Neuronal stem cell (in vitro differentiated cells): ENCODE measurements at regions not wholly inside any gene's neighbourhood (a gene's known extent, or its start where the extent isn't known, plus 50 kb on each side); places are given as distances from the start of the nearest gene placed in this dataset.

ENCODE experiments used
- DNase-seq: peaks from one replicate; pipeline ENCODE4 v3.0.0-alpha.2; 2013; ENCODE audit warnings: low spot score
- H2AFZ ChIP-seq: one replicate; pipeline ENCODE4 v1.6.1; 2013; ENCODE audit warnings: mild to moderate bottlenecking, low read length, inconsistent platforms
- H2AK5ac ChIP-seq: 2 replicates; pipeline ENCODE4 v1.6.1; 2013; ENCODE audit warnings: low read depth, mild to moderate bottlenecking, inconsistent platforms, low read length, moderate library complexity, mixed read lengths
- H2BK120ac ChIP-seq: 2 replicates; pipeline ENCODE4 v1.6.1; 2013; ENCODE audit warnings: low read depth, mild to moderate bottlenecking, inconsistent platforms, low read length, moderate library complexity, mixed read lengths
- H2BK12ac ChIP-seq: one replicate; pipeline ENCODE4 v1.6.1; 2013; ENCODE audit warnings: low read length, inconsistent platforms
- H2BK15ac ChIP-seq: 2 replicates; pipeline ENCODE4 v1.6.1; 2013; ENCODE audit warnings: mild to moderate bottlenecking, low read length, inconsistent platforms, mixed read lengths
- H2BK5ac ChIP-seq: one replicate; pipeline ENCODE4 v1.6.1; 2013; ENCODE audit warnings: inconsistent platforms, mild to moderate bottlenecking, low read length, moderate library complexity
- H3K14ac ChIP-seq: one replicate; pipeline ENCODE4 v1.6.1; 2013; ENCODE audit warnings: low read length, inconsistent platforms
- H3K18ac ChIP-seq: 2 replicates; pipeline ENCODE4 v1.6.1; 2013; ENCODE audit warnings: low read length, inconsistent platforms
- H3K23ac ChIP-seq: 2 replicates; pipeline ENCODE4 v1.6.1; 2013; ENCODE audit warnings: low read depth, mild to moderate bottlenecking, mixed read lengths, low read length, inconsistent platforms; ENCODE audit not compliant: poor library complexity
- H3K27ac ChIP-seq: replicated peaks from 3 replicates; pipeline ENCODE4 v1.5.1; 2013; ENCODE audit warnings: low read length, inconsistent platforms
- H3K27me3 ChIP-seq, 3 experiments: 2 replicates each; pipeline ENCODE4 v1.6.1; 2013; ENCODE audit warnings: low read length in 3 of 3, mild to moderate bottlenecking in 2 of 3, inconsistent platforms in 1 of 3, low read depth in 1 of 3, mixed read lengths in 1 of 3, moderate library complexity in 1 of 3; ENCODE audit not compliant: control insufficient read depth in 3 of 3, insufficient read depth in 3 of 3
- H3K36me3 ChIP-seq, 2 donors: replicated peaks in 1 of 2; 2 replicates each; pipeline ENCODE4 v1.6.1; 2013; ENCODE audit warnings: low read length in 2 of 2; ENCODE audit not compliant: control insufficient read depth in 2 of 2, insufficient read depth in 2 of 2
- H3K4ac ChIP-seq: 2 replicates; pipeline ENCODE4 v1.6.1; 2013; ENCODE audit warnings: inconsistent platforms, mild to moderate bottlenecking, low read length, moderate library complexity
- H3K4me1 ChIP-seq, 2 donors: 1 replicate in 1 of 2; 2 replicates in 1 of 2; pipeline ENCODE4 v1.6.1; 2013; ENCODE audit warnings: low read length in 2 of 2, low read depth in 1 of 2; ENCODE audit not compliant: control insufficient read depth in 2 of 2, insufficient read depth in 1 of 2
- H3K4me2 ChIP-seq: one replicate; pipeline ENCODE4 v1.6.1; 2013; ENCODE audit warnings: mild to moderate bottlenecking, low read length, inconsistent platforms; ENCODE audit not compliant: insufficient read depth, poor library complexity, severe bottlenecking
- H3K4me3 ChIP-seq, 2 donors: 2 replicates each; pipeline ENCODE4 v1.5.1; 2013; ENCODE audit warnings: low read length in 2 of 2, mild to moderate bottlenecking in 2 of 2, inconsistent platforms in 1 of 2, moderate library complexity in 1 of 2
- H3K79me1 ChIP-seq: one replicate; pipeline ENCODE4 v1.6.1; 2013; ENCODE audit warnings: low read depth, mild to moderate bottlenecking, inconsistent platforms, low read length, moderate library complexity
- H3K9ac ChIP-seq: one replicate; pipeline ENCODE4 v1.6.1; 2013; ENCODE audit warnings: mild to moderate bottlenecking, low read depth, low read length, inconsistent platforms; ENCODE audit not compliant: poor library complexity
- H3K9me3 ChIP-seq, 2 donors: replicated peaks in 1 of 2; 2 replicates each; pipeline versions ENCODE3 to v1.6.1; 2013; ENCODE audit warnings: low read length in 2 of 2, mild to moderate bottlenecking in 2 of 2, inconsistent platforms in 1 of 2, low read depth in 1 of 2, mixed read lengths in 1 of 2, moderate library complexity in 1 of 2; ENCODE audit not compliant: control insufficient read depth in 2 of 2, insufficient read depth in 1 of 2
- H4K8ac ChIP-seq: one replicate; pipeline ENCODE4 v1.6.1; 2013; ENCODE audit warnings: low read depth, mild to moderate bottlenecking, inconsistent platforms, low read length, moderate library complexity
- H4K91ac ChIP-seq: one replicate; pipeline ENCODE4 v1.6.1; 2013; ENCODE audit warnings: low read length, low read depth, mild to moderate bottlenecking, inconsistent platforms; ENCODE audit not compliant: poor library complexity
- WGBS, 2 donors: extraction: QIAGEN DNeasy Blood & Tissue Kit; methylation state at CpG; one replicate each; pipeline ENCODE4 v1.1.7; 2013; ENCODE audit warnings: missing lambda C conversion rate in 2 of 2, mixed read lengths in 1 of 2; ENCODE audit not compliant: insufficient read length in 2 of 2, insufficient replicate concordance in 1 of 2; ENCODE audit errors: extremely low coverage in 2 of 2; 5-methylcytosine and 5-hydroxymethylcytosine counted together

DNA sequence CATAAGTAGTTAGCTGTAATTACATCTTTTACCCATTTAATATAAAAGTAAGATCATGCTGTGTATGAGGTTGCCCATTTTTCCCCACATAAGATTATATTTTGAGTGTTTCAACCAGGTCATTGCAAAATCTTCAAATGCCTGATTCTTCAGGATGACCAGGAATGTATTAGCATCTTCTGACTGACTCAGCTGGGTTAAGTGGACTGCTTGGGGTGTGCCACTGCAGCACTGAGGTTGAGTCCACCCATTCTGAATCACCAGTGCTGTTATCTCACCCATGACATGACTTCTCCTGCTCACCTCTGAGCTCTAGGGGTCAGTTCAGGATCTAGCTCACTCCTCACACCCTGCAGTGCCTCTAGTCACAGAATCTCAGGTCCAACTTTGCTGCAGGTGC, 576.7 kb upstream of the ZEB2 start:
- H4K8ac ChIP-seq = no peak overlapping the region
- H3K4ac ChIP-seq = no peak overlapping the region
- H3K79me1 ChIP-seq = no peaks in the 10 kb centered on the region
- H3K4me3 ChIP-seq = no peak overlapping the region
- no peak overlapping the region for H2AFZ ChIP-seq
- H4K91ac ChIP-seq = no peak overlapping the region
- no peak overlapping the region for H3K23ac ChIP-seq
- no peaks in the 10 kb centered on the region for H3K36me3 ChIP-seq
- H3K9ac ChIP-seq = no peak overlapping the region
- H3K4me1 ChIP-seq = peaks cover 0 to 2% of the 10 kb centered on the region in 2 donors
- H3K27me3 ChIP-seq = no peaks in the 10 kb centered on the region
- H2AK5ac ChIP-seq = no peak overlapping the region
- H3K9me3 ChIP-seq = no peaks in the 10 kb centered on the region
- DNase-seq = no peak
- H2BK120ac ChIP-seq = no peak overlapping the region
- H2BK15ac ChIP-seq = no peak overlapping the region
- no peak overlapping the region for H3K27ac ChIP-seq
- no peak overlapping the region for H2BK12ac ChIP-seq
- no peak overlapping the region for H3K14ac ChIP-seq
- H3K18ac ChIP-seq = no peak overlapping the region
- H3K4me2 ChIP-seq = no peak overlapping the region
- H2BK5ac ChIP-seq = no peak overlapping the region

- H3K9me3 ChIP-seq = no peaks in the 10 kb centered on the region
- H4K8ac ChIP-seq = no peak overlapping the region
- no peak overlapping the region for H3K14ac ChIP-seq
- H2BK120ac ChIP-seq = no peak overlapping the region
- no peak overlapping the region for H3K9ac ChIP-seq
- H2AFZ ChIP-seq = no peak overlapping the region
- H3K36me3 ChIP-seq = no peaks in the 10 kb centered on the region
- no peak overlapping the region for H2BK15ac ChIP-seq
- H3K18ac ChIP-seq = no peak overlapping the region
- no peaks in the 10 kb centered on the region for H3K79me1 ChIP-seq
- peaks cover 0 to 2% of the 10 kb centered on the region in 2 donors for H3K4me1 ChIP-seq
- no peaks in the 10 kb centered on the region for H3K27me3 ChIP-seq
- H2BK12ac ChIP-seq = no peak overlapping the region
- no peak overlapping the region for H3K4ac ChIP-seq
- no peak overlapping the region for H4K91ac ChIP-seq
- no peak overlapping the region for H3K27ac ChIP-seq
- WGBS, 2 donors = no CpG with 5 or more reads among the region's 3 CpGs
- no peak overlapping the region for H3K4me3 ChIP-seq
- no peak overlapping the region for H3K23ac ChIP-seq
- no peak for DNase-seq
- no peak overlapping the region for H3K4me2 ChIP-seq
- no peak overlapping the region for H2BK5ac ChIP-seq
- H2AK5ac ChIP-seq = no peak overlapping the region
These were observed 575.9 kb upstream of the ZEB2 start for GRCh38 chr2:145095641-145096435.

DNA sequence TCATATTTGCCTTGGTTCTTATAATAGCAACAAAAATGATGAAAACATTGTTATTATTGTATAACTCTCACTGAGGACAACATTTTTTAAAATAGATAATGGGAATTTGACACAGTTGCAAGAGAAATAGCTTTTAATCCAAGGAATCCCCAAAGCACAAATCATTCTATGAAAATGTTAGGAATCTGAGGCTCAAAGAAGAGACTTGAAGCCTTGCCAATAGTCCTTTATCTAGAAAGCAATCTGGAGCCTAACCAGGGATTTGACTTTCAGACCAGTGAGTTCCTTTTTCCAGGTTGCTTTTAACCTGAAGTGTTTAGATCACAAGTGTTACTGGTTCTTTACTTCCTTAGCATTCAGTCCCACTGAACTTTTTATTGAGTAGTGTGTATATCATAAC, 574.5 kb upstream of the ZEB2 start:
- H3K4me1 ChIP-seq = peaks cover 0 to 1% of the 10 kb centered on the region in 2 donors
- H2BK15ac ChIP-seq = no peak overlapping the region
- H4K8ac ChIP-seq = no peak overlapping the region
- no peaks in the 10 kb centered on the region for H3K27me3 ChIP-seq
- no peak overlapping the region for H3K4ac ChIP-seq
- no peaks in the 10 kb centered on the region for H3K79me1 ChIP-seq
- no peak overlapping the region for H2BK12ac ChIP-seq
- H2BK120ac ChIP-seq = no peak overlapping the region
- H3K14ac ChIP-seq = no peak overlapping the region
- no peak overlapping the region for H3K9ac ChIP-seq
- H3K4me3 ChIP-seq = no peak overlapping the region
- no peak overlapping the region for H2BK5ac ChIP-seq
- no peak overlapping the region for H4K91ac ChIP-seq
- H3K18ac ChIP-seq = no peak overlapping the region
- H3K27ac ChIP-seq = no peak overlapping the region
- H3K9me3 ChIP-seq = peaks cover 0 to 5% of the 10 kb centered on the region in 2 donors
- H2AK5ac ChIP-seq = no peak overlapping the region
- no peak for DNase-seq
- H2AFZ ChIP-seq = no peak overlapping the region
- no peak overlapping the region for H3K4me2 ChIP-seq
- no peak overlapping the region for H3K23ac ChIP-seq
- no peaks in the 10 kb centered on the region for H3K36me3 ChIP-seq

GRCh38 chr2:145091967-145092366, 572.0 kb upstream of the ZEB2 start:
- Histone ChIP-seq H3K9me3 (peaks cover 0 to 5% of the 10 kb centered on the region in 2 donors), H3K4me1 (no peaks in the 10 kb centered on the region), H3K4me2 (no peak overlapping the region), H3K27ac (no peak overlapping the region), H3K23ac (no peak overlapping the region), H3K9ac (no peak overlapping the region), H3K79me1 (no peaks in the 10 kb centered on the region), H3K18ac (no peak overlapping the region), H4K8ac (no peak overlapping the region), H3K14ac (no peak overlapping the region), H2BK12ac (no peak overlapping the region), H4K91ac (no peak overlapping the region), H2AK5ac (no peak overlapping the region), H3K36me3 (no peaks in the 10 kb centered on the region), H2AFZ (no peak overlapping the region), H3K27me3 (no peaks in the 10 kb centered on the region), H3K4ac (no peak overlapping the region), H2BK5ac (no peak overlapping the region), H2BK15ac (no peak overlapping the region), H3K4me3 (no peak overlapping the region), H2BK120ac (no peak overlapping the region)
- DNase-seq = no peak
